Lower leg skin (tissue), 4 donors: ENCODE measurements at regions not wholly inside any gene's neighbourhood (a gene's known extent, or its start where the extent isn't known, plus 50 kb on each side); places are given as distances from the start of the nearest gene placed in this dataset.

ENCODE experiments used
- DNase-seq, 2 donors: peaks; one replicate each; pipeline ENCODE4 v3.0.0-alpha.2; 2019; ENCODE audit warnings: low spot score in 2 of 2
- H3K4me3 ChIP-seq: fragments of 200-600 bp; sonication (generic); 2 replicates; pipeline ENCODE4 v1.5.1; 2017; ENCODE audit warnings: mild to moderate bottlenecking, low read depth; ENCODE audit not compliant: poor library complexity, severe bottlenecking
- POLR2A ChIP-seq, 2 donors: fragments of 450-650 bp; IDR thresholded peaks; one replicate each; pipeline ENCODE4 v1.6.1; 2016 to 2017; ENCODE audit warnings: antibody characterized with exemption in 2 of 2, mild to moderate bottlenecking in 1 of 2, moderate library complexity in 1 of 2
- WGBS, 2 donors: methylation state at CpG; one replicate each; pipeline ENCODE4 v1.1.5; 2018; 5-methylcytosine and 5-hydroxymethylcytosine counted together
- intact Hi-C: fragments of 100-400 bp; cut with DNase I; formaldehyde crosslinking; loops from one replicate; pipeline ENCODE4 v1.15.0; 2023; ENCODE audit warnings: low total_unique reads
- TF ChIP-seq, protein P1 (sequence below), 3 donors: fragments of 450-650 bp; IDR thresholded peaks; one replicate each; pipeline ENCODE4 v1.5.1; 2016; ENCODE audit warnings: antibody characterized with exemption in 3 of 3, mild to moderate bottlenecking in 3 of 3, moderate library complexity in 2 of 3

DNA sequence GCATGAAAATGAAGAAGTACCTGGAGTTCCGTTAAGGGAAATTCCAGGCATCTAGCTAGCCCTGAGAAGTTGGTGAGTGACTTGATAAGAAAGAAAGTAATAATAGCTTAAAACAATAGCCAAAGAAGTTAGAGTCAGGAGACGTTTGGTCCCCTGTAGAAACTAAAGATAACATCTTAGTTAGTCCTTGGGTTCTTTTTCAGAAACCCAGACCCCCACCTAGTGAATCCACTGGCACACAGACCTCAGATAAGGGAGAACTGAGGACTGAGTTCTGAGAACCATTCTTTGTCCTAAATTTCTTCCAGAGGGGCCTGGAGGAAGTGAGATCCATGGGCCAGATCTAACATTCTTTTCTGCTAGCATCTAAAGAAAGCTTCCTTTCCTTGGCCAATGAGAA lies 335.4 kb downstream of the SLC4A3 start:
- intact Hi-C loops, result no loop called here
- no peak overlapping the region for H3K4me3 ChIP-seq
- no peak for TF ChIP-seq POLR2A (IDR thresholded peaks at IDR 0.05)
- TF ChIP-seq, protein P1, sequence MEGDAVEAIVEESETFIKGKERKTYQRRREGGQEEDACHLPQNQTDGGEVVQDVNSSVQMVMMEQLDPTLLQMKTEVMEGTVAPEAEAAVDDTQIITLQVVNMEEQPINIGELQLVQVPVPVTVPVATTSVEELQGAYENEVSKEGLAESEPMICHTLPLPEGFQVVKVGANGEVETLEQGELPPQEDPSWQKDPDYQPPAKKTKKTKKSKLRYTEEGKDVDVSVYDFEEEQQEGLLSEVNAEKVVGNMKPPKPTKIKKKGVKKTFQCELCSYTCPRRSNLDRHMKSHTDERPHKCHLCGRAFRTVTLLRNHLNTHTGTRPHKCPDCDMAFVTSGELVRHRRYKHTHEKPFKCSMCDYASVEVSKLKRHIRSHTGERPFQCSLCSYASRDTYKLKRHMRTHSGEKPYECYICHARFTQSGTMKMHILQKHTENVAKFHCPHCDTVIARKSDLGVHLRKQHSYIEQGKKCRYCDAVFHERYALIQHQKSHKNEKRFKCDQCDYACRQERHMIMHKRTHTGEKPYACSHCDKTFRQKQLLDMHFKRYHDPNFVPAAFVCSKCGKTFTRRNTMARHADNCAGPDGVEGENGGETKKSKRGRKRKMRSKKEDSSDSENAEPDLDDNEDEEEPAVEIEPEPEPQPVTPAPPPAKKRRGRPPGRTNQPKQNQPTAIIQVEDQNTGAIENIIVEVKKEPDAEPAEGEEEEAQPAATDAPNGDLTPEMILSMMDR (IDR thresholded peaks at IDR 0.05), result no peak
- WGBS, 2 donors, result 85 to 88% methylated on average over 2 of the region's 2 CpGs
- DNase-seq, result no peak

GRCh38 chr2:219965287-219966194 lies 338.1 kb downstream of the SLC4A3 start:
- TF ChIP-seq, protein P1 (IDR thresholded peaks at IDR 0.05), result no peak
- no peak for TF ChIP-seq POLR2A (IDR thresholded peaks at IDR 0.05)
- DNase-seq, result no peak
- WGBS, 2 donors, result 36 to 49% methylated on average over 5 of the region's 5 CpGs
- no peak overlapping the region for H3K4me3 ChIP-seq
- intact Hi-C loops, result no loop called here

DNA sequence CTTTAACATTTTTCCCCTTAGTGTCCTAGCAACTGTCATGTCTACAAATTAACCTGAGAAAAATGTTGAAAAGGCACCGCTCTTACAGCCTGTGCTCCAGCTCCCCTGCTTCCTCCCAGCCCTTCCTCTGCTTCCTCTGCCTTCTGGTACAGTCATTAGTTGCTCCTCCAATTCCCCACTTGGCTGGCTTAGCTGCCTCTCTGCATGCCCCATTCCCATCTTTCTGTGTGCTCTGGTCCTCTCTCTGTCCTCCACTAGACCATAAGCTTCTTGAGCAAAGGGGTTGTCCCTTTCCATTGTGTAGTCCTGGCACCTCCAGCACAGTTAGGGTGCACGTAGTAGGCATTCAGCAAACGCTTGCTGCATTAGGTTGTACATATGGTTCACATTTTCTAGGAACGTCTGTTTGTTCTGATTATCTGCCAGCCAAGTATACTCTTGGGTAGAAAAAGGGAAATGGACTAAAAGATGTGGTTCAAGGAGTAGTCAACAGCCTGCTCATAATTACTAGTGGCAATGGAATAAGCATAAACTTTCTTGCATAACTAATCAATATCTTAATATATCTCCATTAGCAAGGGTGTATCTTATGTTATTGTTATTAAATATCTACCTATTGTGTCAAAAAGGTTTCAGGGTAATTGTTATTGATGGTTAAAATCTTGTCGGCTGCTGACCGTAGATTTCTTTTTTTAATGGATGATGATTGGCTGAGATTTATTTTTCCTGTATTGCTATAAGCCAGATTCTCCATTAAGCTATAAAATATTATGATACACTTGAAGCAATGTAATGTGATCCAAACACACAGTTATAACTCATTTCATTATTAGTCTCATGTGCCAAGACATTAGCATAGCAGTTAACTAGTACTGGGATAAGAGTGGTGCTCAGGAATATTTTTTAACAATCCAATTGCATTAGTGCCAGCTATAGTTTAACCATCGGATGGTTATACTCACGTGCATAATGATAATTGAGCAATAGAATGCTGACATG lies 340.1 kb downstream of the SLC4A3 start:
- intact Hi-C loops, result no loop called here
- 53 to 59% methylated on average over 8 of the region's 8 CpGs for WGBS, 2 donors
- DNase-seq, result no peak
- H3K4me3 ChIP-seq, result no peak overlapping the region
- TF ChIP-seq, protein P1 (IDR thresholded peaks at IDR 0.05), result no peak
- no peak for TF ChIP-seq POLR2A (IDR thresholded peaks at IDR 0.05)

DNA sequence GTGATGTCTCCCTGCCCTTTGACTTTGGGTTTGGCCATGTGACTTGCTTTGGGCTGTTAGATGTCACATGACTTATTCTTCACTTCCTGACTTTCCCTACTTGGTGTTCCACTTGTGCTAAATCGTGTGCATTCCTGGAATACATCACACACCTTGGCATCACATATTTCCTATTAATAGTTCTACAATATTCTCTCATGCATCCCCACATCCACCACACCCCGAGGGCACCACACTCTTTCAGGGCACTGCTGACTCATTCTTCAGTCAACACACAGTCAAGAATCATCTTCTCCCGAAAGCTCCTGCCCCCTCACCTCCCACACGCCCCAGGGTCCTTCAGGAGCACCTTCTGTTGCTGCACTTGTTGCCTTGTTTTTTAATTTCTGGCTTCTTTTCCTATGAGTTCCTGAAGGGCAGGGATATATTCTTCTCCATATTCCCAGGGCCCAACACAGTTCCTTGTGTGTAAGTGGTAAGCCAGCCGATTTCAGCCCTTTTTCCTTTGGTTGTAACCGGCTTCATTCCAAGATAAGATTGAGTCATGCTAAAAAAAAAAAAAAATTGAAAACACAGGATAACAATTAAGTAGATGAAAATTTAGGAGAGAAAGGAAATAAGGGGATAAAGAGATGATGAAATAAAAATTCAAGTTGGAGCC lies 341.4 kb downstream of the SLC4A3 start:
- TF ChIP-seq, protein P1 (IDR thresholded peaks at IDR 0.05), result no peak
- no peak for TF ChIP-seq POLR2A (IDR thresholded peaks at IDR 0.05)
- DNase-seq, result no peak
- intact Hi-C loops, result no loop called here
- 51 to 65% methylated on average over 6 of the region's 6 CpGs for WGBS, 2 donors
- no peak overlapping the region for H3K4me3 ChIP-seq

GRCh38 chr2:219969508-219969907 lies 342.1 kb downstream of the SLC4A3 start:
- intact Hi-C loops, result no loop called here
- 86 to 95% methylated on average over 4 of the region's 4 CpGs for WGBS, 2 donors
- TF ChIP-seq POLR2A (IDR thresholded peaks at IDR 0.05), result no peak
- TF ChIP-seq, protein P1 (IDR thresholded peaks at IDR 0.05), result no peak
- no peak for DNase-seq
- H3K4me3 ChIP-seq, result no peak overlapping the region
